RWPE1 (cell line): ENCODE measurements at regions not wholly inside any gene's neighbourhood (a gene's known extent, or its start where the extent isn't known, plus 50 kb on each side); places are given as distances from the start of the nearest gene placed in this dataset.
"Not testable (repeated sequence)": the region's sequence is repeated elsewhere in the genome, so short reads cannot be mapped to it uniquely, and the experiment has no call there.

Experiments used
- CTCF ChIA-PET: fragments of 350-600 bp; sonication (Branson Sonifier 250); formaldehyde crosslinking; extraction: SDS; loops from one replicate; lab custom pipeline; 2021; lab: Yijun Ruan, JAX
- POLR2A ChIA-PET: fragments of 400-600 bp; formaldehyde crosslinking; extraction: SDS; loops from one replicate; lab custom pipeline; 2020; ENCODE audit warnings: antibody characterized with exemption; ENCODE audit not compliant: low non-redundant PET; lab: Yijun Ruan, JAX
- DNase-seq: peaks from one replicate; pipeline ENCODE4 v3.0.0; 2012; ENCODE audit warnings: low spot score
- H3K27ac ChIP-seq: fragments of 450-650 bp; 2 replicates; pipeline ENCODE4 v1.5.1; 2017
- CTCF ChIP-seq: fragments of 450-650 bp; conservative IDR thresholded peaks from 2 replicates; pipeline ENCODE4 v1.5.1; 2017; ENCODE audit warnings: low read depth, mild to moderate bottlenecking

DNA sequence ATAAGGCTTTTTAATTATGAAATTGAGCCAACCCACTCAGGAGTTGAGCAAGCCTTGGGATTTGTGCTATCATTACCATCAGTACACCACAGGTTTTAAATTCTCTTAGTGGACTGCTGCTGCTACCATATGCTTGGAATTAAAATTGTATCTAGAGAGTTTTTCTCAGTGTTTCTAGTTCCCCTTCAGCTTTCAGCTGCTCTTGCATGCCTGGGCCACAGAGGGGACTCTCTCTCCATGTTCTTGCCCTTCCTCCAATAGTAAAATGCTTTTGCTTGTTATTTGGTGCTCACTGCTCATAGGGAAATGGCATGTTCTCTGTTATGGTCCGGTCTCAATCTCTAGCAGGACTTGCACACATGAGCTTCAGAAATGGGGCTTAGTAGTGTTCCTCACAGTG is 101.9 kb downstream of the IGSF1 start:
- no peak for DNase-seq
- ChIA-PET CTCF (no interaction called here), POLR2A (no interaction called here)
- TF ChIP-seq CTCF: no peak
- no peak overlapping the region for H3K27ac ChIP-seq

DNA sequence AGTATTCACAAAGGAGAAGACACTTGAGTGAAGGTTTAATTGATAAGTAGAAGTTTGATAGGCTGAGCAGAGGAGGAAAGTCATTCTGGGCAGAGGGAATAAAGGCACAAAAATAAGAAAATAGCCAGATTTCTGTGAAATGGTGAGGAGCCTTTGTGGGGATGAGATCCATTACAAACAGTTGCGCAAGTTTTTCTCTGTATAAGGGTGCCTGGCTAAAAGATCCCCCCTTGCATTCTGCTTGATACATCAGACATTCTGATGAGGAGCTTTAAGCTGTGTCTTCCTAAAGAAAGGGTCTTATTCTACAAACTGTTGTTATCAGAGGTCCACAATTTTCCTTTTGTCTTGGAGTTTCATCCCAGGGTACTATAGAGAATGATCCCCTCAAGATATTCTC is 112.0 kb downstream of the ARHGAP36 start:
- no peak for TF ChIP-seq CTCF
- CTCF ChIA-PET: no interaction called here
- no peak overlapping the region for H3K27ac ChIP-seq
- no peak for DNase-seq
- POLR2A ChIA-PET: no interaction called here

- CTCF ChIA-PET, H3K27ac ChIP-seq, DNase-seq, POLR2A ChIA-PET: not testable (repeated sequence)
Observed at GRCh38 chrX:131163645-131164044, 105.5 kb downstream of the ARHGAP36 start.

GRCh38 chrX:131157656-131158055 is 99.5 kb downstream of the ARHGAP36 start:
- H3K27ac ChIP-seq, CTCF ChIA-PET, DNase-seq, POLR2A ChIA-PET: not testable (repeated sequence)

DNA sequence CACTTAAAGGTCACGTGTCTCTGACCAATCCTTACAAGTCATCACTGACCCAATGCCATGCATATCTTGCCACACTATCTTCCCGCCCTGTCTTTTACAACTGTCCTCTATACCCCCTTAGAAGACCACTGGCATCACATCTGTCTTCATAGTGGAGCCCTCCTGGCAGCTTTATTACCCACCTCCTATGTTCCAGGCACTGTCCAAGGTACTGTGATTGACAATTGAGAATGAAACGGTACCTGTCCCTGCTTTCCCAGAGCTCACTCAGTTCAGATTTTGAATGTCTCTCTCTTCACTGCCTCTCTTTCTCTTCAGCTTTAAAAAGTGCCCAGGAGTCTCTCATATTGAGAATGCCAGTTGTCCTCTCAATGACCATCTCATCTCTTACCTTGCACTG is 88.6 kb downstream of the ARHGAP36 start:
- H3K27ac ChIP-seq: no peak overlapping the region
- no peak for DNase-seq
- POLR2A ChIA-PET: no interaction called here
- TF ChIP-seq CTCF: no peak
- CTCF ChIA-PET: no interaction called here
